Astrocyte (in vitro differentiated cells and primary cell): ENCODE measurements at regions not wholly inside any gene's neighbourhood (a gene's known extent, or its start where the extent isn't known, plus 50 kb on each side); places are given as distances from the start of the nearest gene placed in this dataset.

Experiments
- DNase-seq: peaks from one replicate; pipeline ENCODE4 v3.0.0-alpha.2; 2010; ENCODE audit warnings: low read depth
- FAIRE-seq: peaks from 2 replicates; lab custom pipeline; 2011; peaks lifted over from hg19 to GRCh38; lab: Jason Lieb, UNC
- H2AFZ ChIP-seq: 2 replicates; pipeline ENCODE4 v1.6.0; 2012; ENCODE audit warnings: low read depth, low read length, inconsistent platforms
- H3K27ac ChIP-seq: 2 replicates; pipeline ENCODE4 v1.5.1; 2011; ENCODE audit warnings: low read depth, low read length, inconsistent platforms
- H3K27me3 ChIP-seq: 2 replicates; pipeline ENCODE4 v1.6.0; 2011; ENCODE audit warnings: low read length, inconsistent platforms; ENCODE audit not compliant: insufficient read depth
- H3K36me3 ChIP-seq: 2 replicates; pipeline ENCODE4 v1.5.1; 2011; ENCODE audit warnings: low read length, inconsistent platforms; ENCODE audit not compliant: insufficient read depth
- H3K4me1 ChIP-seq: 2 replicates; pipeline ENCODE4 v1.5.1; 2011; ENCODE audit warnings: low read length, inconsistent platforms; ENCODE audit not compliant: insufficient read depth
- H3K4me2 ChIP-seq: 2 replicates; pipeline ENCODE4 v1.6.0; 2012; ENCODE audit warnings: low read length, inconsistent platforms
- H3K4me3 ChIP-seq: 2 replicates; pipeline ENCODE4 v1.5.1; 2011; ENCODE audit warnings: low read depth, mild to moderate bottlenecking, low read length, inconsistent platforms; ENCODE audit not compliant: insufficient read depth
- H3K79me2 ChIP-seq: 2 replicates; pipeline ENCODE4 v1.6.0; 2012; ENCODE audit warnings: mild to moderate bottlenecking, low read length, inconsistent platforms; ENCODE audit not compliant: insufficient read depth
- H3K9ac ChIP-seq: 2 replicates; pipeline ENCODE4 v1.6.0; 2012; ENCODE audit warnings: mild to moderate bottlenecking, low read length, inconsistent platforms
- H3K9me3 ChIP-seq: 2 replicates; pipeline ENCODE4 v1.5.1; 2012; ENCODE audit warnings: low read depth, mild to moderate bottlenecking, low read length, inconsistent platforms; ENCODE audit not compliant: insufficient read depth
- H4K20me1 ChIP-seq: 2 replicates; pipeline ENCODE4 v1.6.0; 2012; ENCODE audit warnings: low read length, inconsistent platforms; ENCODE audit not compliant: insufficient read depth
- H3K27ac Mint-ChIP-seq: one replicate; pipeline ENCODE4 v1.8.0; 2021; ENCODE audit warnings: mild to moderate bottlenecking, mixed read lengths; ENCODE audit not compliant: unreplicated experiment
- H3K27me3 Mint-ChIP-seq: one replicate; pipeline ENCODE4 v1.8.0; 2021; ENCODE audit warnings: low read depth, mixed read lengths; ENCODE audit not compliant: unreplicated experiment
- H3K36me3 Mint-ChIP-seq: one replicate; pipeline ENCODE4 v1.8.0; 2021; ENCODE audit warnings: low read depth, mixed read lengths; ENCODE audit not compliant: unreplicated experiment
- H3K4me1 Mint-ChIP-seq: one replicate; pipeline ENCODE4 v1.8.0; 2021; ENCODE audit warnings: low read depth, mixed read lengths; ENCODE audit not compliant: unreplicated experiment
- H3K4me3 Mint-ChIP-seq: one replicate; pipeline ENCODE4 v1.8.0; 2021; ENCODE audit warnings: mild to moderate bottlenecking, moderate library complexity, mixed read lengths; ENCODE audit not compliant: unreplicated experiment
- H3K9me3 Mint-ChIP-seq: one replicate; pipeline ENCODE4 v1.8.0; 2021; ENCODE audit warnings: mild to moderate bottlenecking, mixed read lengths; ENCODE audit not compliant: unreplicated experiment
- EZH2 ChIP-seq: IDR thresholded peaks from 2 replicates; pipeline ENCODE4 v1.6.1; 2012; ENCODE audit warnings: mild to moderate bottlenecking, low read length, inconsistent platforms; ENCODE audit not compliant: insufficient read depth
- TF ChIP-seq, protein P1 (sequence below): IDR thresholded peaks from 2 replicates; pipeline ENCODE4 v1.5.1; 2011; ENCODE audit warnings: low read depth, mild to moderate bottlenecking, inconsistent platforms, low read length, moderate library complexity; ENCODE audit not compliant: insufficient read depth

- no peak overlapping the region for H2AFZ ChIP-seq
- H3K27ac ChIP-seq, result no peak overlapping the region
- Mint-ChIP-seq H3K9me3 (peaks cover 2% of the 10 kb centered on the region), H3K27ac (no peak overlapping the region), H3K27me3 (peaks cover 4% of the 10 kb centered on the region), H3K4me1 (no peaks in the 10 kb centered on the region), H3K36me3 (peaks cover 6% of the 10 kb centered on the region), H3K4me3 (no peak overlapping the region)
- H4K20me1 ChIP-seq, result no peaks in the 10 kb centered on the region
- no peak for FAIRE-seq
- H3K4me3 ChIP-seq, result no peak overlapping the region
- no peaks in the 10 kb centered on the region for H3K79me2 ChIP-seq
- no peak overlapping the region for H3K4me2 ChIP-seq
- H3K9me3 ChIP-seq, result no peaks in the 10 kb centered on the region
- no peaks in the 10 kb centered on the region for H3K4me1 ChIP-seq
- no peak for TF ChIP-seq EZH2
- TF ChIP-seq, protein P1, sequence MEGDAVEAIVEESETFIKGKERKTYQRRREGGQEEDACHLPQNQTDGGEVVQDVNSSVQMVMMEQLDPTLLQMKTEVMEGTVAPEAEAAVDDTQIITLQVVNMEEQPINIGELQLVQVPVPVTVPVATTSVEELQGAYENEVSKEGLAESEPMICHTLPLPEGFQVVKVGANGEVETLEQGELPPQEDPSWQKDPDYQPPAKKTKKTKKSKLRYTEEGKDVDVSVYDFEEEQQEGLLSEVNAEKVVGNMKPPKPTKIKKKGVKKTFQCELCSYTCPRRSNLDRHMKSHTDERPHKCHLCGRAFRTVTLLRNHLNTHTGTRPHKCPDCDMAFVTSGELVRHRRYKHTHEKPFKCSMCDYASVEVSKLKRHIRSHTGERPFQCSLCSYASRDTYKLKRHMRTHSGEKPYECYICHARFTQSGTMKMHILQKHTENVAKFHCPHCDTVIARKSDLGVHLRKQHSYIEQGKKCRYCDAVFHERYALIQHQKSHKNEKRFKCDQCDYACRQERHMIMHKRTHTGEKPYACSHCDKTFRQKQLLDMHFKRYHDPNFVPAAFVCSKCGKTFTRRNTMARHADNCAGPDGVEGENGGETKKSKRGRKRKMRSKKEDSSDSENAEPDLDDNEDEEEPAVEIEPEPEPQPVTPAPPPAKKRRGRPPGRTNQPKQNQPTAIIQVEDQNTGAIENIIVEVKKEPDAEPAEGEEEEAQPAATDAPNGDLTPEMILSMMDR, result no peak
- DNase-seq, result no peak
- no peaks in the 10 kb centered on the region for H3K27me3 ChIP-seq
- no peak overlapping the region for H3K9ac ChIP-seq
- H3K36me3 ChIP-seq, result no peaks in the 10 kb centered on the region
Measured at GRCh38 chr6:30272032-30272431, 54.7 kb upstream of the TRIM39 start.

DNA sequence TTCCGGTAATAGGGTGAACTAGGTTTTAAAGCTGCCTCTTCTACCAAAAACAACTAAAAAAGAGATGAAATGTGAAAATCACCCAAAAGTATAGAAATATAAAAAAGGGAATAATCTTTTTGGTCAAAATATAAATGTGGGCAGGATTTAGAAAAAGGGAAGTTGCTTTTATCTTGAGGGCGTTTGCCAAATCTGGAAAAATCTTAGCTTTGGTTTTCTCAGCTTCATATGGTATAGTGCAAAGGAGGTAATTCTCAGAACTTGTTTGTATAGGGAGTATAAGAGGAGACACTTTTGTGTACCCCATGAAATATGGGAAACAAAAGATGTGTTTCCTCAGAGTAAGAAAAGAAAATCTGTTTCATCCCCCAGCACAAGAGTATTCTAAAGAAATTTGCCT lies 54.2 kb upstream of the TRIM26 start:
- no peak overlapping the region for H2AFZ ChIP-seq
- H3K79me2 ChIP-seq, result no peaks in the 10 kb centered on the region
- Mint-ChIP-seq H3K4me3 (no peak overlapping the region), H3K4me1 (peaks cover 20% of the 10 kb centered on the region), H3K36me3 (peaks cover 20% of the 10 kb centered on the region), H3K27me3 (no peaks in the 10 kb centered on the region), H3K9me3 (peaks cover 5% of the 10 kb centered on the region), H3K27ac (no peak overlapping the region)
- H3K4me1 ChIP-seq, result peaks cover 21% of the 10 kb centered on the region
- FAIRE-seq (no peak), DNase-seq (no peak)
- H3K27me3 ChIP-seq, result no peaks in the 10 kb centered on the region
- no peak overlapping the region for H3K4me3 ChIP-seq
- H4K20me1 ChIP-seq, result no peaks in the 10 kb centered on the region
- H3K36me3 ChIP-seq, result no peaks in the 10 kb centered on the region
- TF ChIP-seq, protein P1, result no peak
- H3K4me2 ChIP-seq, result no peak overlapping the region
- no peaks in the 10 kb centered on the region for H3K9me3 ChIP-seq
- H3K9ac ChIP-seq, result no peak overlapping the region
- no peak overlapping the region for H3K27ac ChIP-seq

GRCh38 chr6:30265594-30265993 lies 52.4 kb upstream of the TRIM26 start:
- no peak overlapping the region for H3K27ac ChIP-seq
- no peaks in the 10 kb centered on the region for H3K27me3 Mint-ChIP-seq
- peak overlapping the region; percentile 43 for H3K27ac Mint-ChIP-seq
- H3K9ac ChIP-seq, result no peak overlapping the region
- no peaks in the 10 kb centered on the region for H4K20me1 ChIP-seq
- H3K4me1 Mint-ChIP-seq, result peaks cover 20% of the 10 kb centered on the region
- H3K36me3 Mint-ChIP-seq, result peaks cover 30% of the 10 kb centered on the region
- peaks cover 21% of the 10 kb centered on the region for H3K4me1 ChIP-seq
- no peaks in the 10 kb centered on the region for H3K27me3 ChIP-seq
- no peak overlapping the region for H3K4me3 Mint-ChIP-seq
- TF ChIP-seq, protein P1, result no peak
- no peak for TF ChIP-seq EZH2
- H3K9me3 Mint-ChIP-seq, result peaks cover 3% of the 10 kb centered on the region
- H3K79me2 ChIP-seq, result no peaks in the 10 kb centered on the region
- no peaks in the 10 kb centered on the region for H3K36me3 ChIP-seq
- DNase-seq (no peak), FAIRE-seq (no peak)
- no peak overlapping the region for H3K4me3 ChIP-seq
- no peak overlapping the region for H2AFZ ChIP-seq
- no peaks in the 10 kb centered on the region for H3K9me3 ChIP-seq
- H3K4me2 ChIP-seq, result no peak overlapping the region
